Immature natural killer cell (primary cell): ENCODE measurements at regions not wholly inside any gene's neighbourhood (a gene's known extent, or its start where the extent isn't known, plus 50 kb on each side); places are given as distances from the start of the nearest gene placed in this dataset.

Experiments
- DNase-seq, 3 donors: peaks; one replicate each; pipeline ENCODE4 v3.0.0; 2022; ENCODE audit warnings: mixed read lengths in 1 of 3
- H3K27ac Mint-ChIP-seq, 6 donors: one replicate each; pipeline ENCODE4 v1.8.0; 2020; ENCODE audit warnings: mixed read lengths in 6 of 6, mild to moderate bottlenecking in 5 of 6, inconsistent platforms in 4 of 6, moderate library complexity in 3 of 6
- H3K27me3 Mint-ChIP-seq, 3 donors: one replicate each; pipeline ENCODE4 v1.8.0; 2020 to 2021; ENCODE audit warnings: low read depth in 3 of 3, mild to moderate bottlenecking in 3 of 3, mixed read lengths in 3 of 3, moderate library complexity in 3 of 3, inconsistent platforms in 1 of 3
- H3K36me3 Mint-ChIP-seq, 3 donors: one replicate each; pipeline ENCODE4 v1.8.0; 2020; ENCODE audit warnings: mixed read lengths in 3 of 3, inconsistent platforms in 2 of 3, mild to moderate bottlenecking in 2 of 3
- H3K4me1 Mint-ChIP-seq, 2 donors: one replicate each; pipeline ENCODE4 v1.8.0; 2020; ENCODE audit warnings: inconsistent platforms in 2 of 2, mild to moderate bottlenecking in 2 of 2, mixed read lengths in 2 of 2, moderate library complexity in 1 of 2
- H3K4me3 Mint-ChIP-seq, 5 donors: one replicate each; pipeline ENCODE4 v1.8.0; 2020; ENCODE audit warnings: mild to moderate bottlenecking in 5 of 5, mixed read lengths in 5 of 5, inconsistent platforms in 3 of 5, moderate library complexity in 3 of 5
- H3K9me3 Mint-ChIP-seq, 6 donors: one replicate each; pipeline ENCODE4 v1.8.0; 2020; ENCODE audit warnings: mild to moderate bottlenecking in 6 of 6, mixed read lengths in 6 of 6, inconsistent platforms in 4 of 6, moderate library complexity in 3 of 6

- H3K4me3 Mint-ChIP-seq = no peak overlapping the region
- DNase-seq = no peak
- H3K4me1 Mint-ChIP-seq = no peaks in the 10 kb centered on the region
- peaks cover 3 to 17% (median 7%) of the 10 kb centered on the region in 6 donors for H3K9me3 Mint-ChIP-seq
- no peak overlapping the region for H3K27ac Mint-ChIP-seq
- no peaks in the 10 kb centered on the region for H3K36me3 Mint-ChIP-seq
- no peaks in the 10 kb centered on the region for H3K27me3 Mint-ChIP-seq
These were observed 691.2 kb downstream of the TAF11L14 start for GRCh38 chr5:18325431-18325830.

GRCh38 chr5:18329328-18329727 lies 695.1 kb downstream of the TAF11L14 start:
- peaks cover 3 to 33% (median 9%) of the 10 kb centered on the region in 6 donors for H3K9me3 Mint-ChIP-seq
- no peaks in the 10 kb centered on the region for H3K36me3 Mint-ChIP-seq
- no peaks in the 10 kb centered on the region for H3K4me1 Mint-ChIP-seq
- no peak for DNase-seq
- H3K27ac Mint-ChIP-seq = no peak overlapping the region
- H3K27me3 Mint-ChIP-seq = no peaks in the 10 kb centered on the region
- no peak overlapping the region for H3K4me3 Mint-ChIP-seq

- no peak for DNase-seq
- no peaks in the 10 kb centered on the region for H3K4me1 Mint-ChIP-seq
- peaks cover 0 to 33% (median 12%) of the 10 kb centered on the region in 6 donors for H3K9me3 Mint-ChIP-seq
- H3K27me3 Mint-ChIP-seq = no peaks in the 10 kb centered on the region
- H3K27ac Mint-ChIP-seq = no peak overlapping the region
- H3K4me3 Mint-ChIP-seq = no peak overlapping the region
- no peaks in the 10 kb centered on the region for H3K36me3 Mint-ChIP-seq
These were observed 699.6 kb downstream of the TAF11L14 start for GRCh38 chr5:18333841-18334240.

GRCh38 chr5:18334949-18335348 lies 700.7 kb downstream of the TAF11L14 start:
- no peaks in the 10 kb centered on the region for H3K27me3 Mint-ChIP-seq

DNA sequence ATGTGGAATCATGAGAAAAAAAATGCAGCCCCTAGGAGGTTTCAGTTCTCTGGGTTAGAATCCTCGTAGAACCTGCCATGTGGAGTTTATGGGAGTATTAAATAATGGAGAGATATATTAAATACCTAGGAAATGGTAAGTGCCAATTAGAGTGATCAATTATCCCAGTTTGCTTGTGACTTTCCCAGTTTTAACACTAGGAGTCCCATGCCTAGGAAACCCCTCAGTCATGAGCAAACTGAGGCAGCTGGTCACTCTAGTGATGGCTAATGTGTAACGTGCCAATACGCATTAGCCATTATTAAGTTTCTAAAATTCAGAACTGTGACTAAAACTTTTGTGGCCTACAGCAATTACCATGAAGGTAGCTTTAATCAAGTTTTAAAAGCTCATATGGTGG lies 720.6 kb downstream of the TAF11L14 start:
- Mint-ChIP-seq H3K36me3 (no peaks in the 10 kb centered on the region), H3K27me3 (peaks cover 0 to 1% (median 0%) of the 10 kb centered on the region in 3 donors), H3K4me1 (no peaks in the 10 kb centered on the region), H3K9me3 (peaks cover 6 to 38% (median 12%) of the 10 kb centered on the region in 6 donors), H3K4me3 (no peak overlapping the region), H3K27ac (no peak overlapping the region)
- no peak for DNase-seq

More at GRCh38 chr5:18334949-18335348, 700.7 kb downstream of the TAF11L14 start:
- H3K9me3 Mint-ChIP-seq = peaks cover 2 to 33% (median 12%) of the 10 kb centered on the region in 6 donors
- no peaks in the 10 kb centered on the region for H3K4me1 Mint-ChIP-seq
- H3K36me3 Mint-ChIP-seq = no peaks in the 10 kb centered on the region
- H3K4me3 Mint-ChIP-seq = no peak overlapping the region
- H3K27ac Mint-ChIP-seq = no peak overlapping the region
- no peak for DNase-seq

GRCh38 chr5:18357486-18357885 lies 723.2 kb downstream of the TAF11L14 start:
- Mint-ChIP-seq H3K4me3 (no peak overlapping the region), H3K9me3 (peaks cover 5 to 39% (median 14%) of the 10 kb centered on the region in 6 donors), H3K36me3 (peaks cover 0 to 2% (median 0%) of the 10 kb centered on the region in 3 donors), H3K27ac (no peak overlapping the region), H3K27me3 (peaks cover 0 to 1% (median 0%) of the 10 kb centered on the region in 3 donors), H3K4me1 (no peaks in the 10 kb centered on the region)
- no peak for DNase-seq

GRCh38 chr5:18366234-18366633 lies 732.0 kb downstream of the TAF11L14 start:
- no peak for DNase-seq
- Mint-ChIP-seq H3K27ac (no peak overlapping the region), H3K4me1 (no peaks in the 10 kb centered on the region), H3K27me3 (no peaks in the 10 kb centered on the region), H3K9me3 (peaks cover 8 to 44% (median 20%) of the 10 kb centered on the region in 6 donors), H3K36me3 (peaks cover 0 to 3% (median 2%) of the 10 kb centered on the region in 3 donors), H3K4me3 (no peak overlapping the region)

- H3K36me3 Mint-ChIP-seq = no peaks in the 10 kb centered on the region
- H3K4me3 Mint-ChIP-seq = no peak overlapping the region
- H3K27ac Mint-ChIP-seq = no peak overlapping the region
- no peak for DNase-seq
- H3K27me3 Mint-ChIP-seq = no peaks in the 10 kb centered on the region
- peaks cover 7 to 47% (median 15%) of the 10 kb centered on the region in 6 donors for H3K9me3 Mint-ChIP-seq
- no peaks in the 10 kb centered on the region for H3K4me1 Mint-ChIP-seq
These were observed 736.3 kb downstream of the TAF11L14 start for GRCh38 chr5:18370531-18370930.

DNA sequence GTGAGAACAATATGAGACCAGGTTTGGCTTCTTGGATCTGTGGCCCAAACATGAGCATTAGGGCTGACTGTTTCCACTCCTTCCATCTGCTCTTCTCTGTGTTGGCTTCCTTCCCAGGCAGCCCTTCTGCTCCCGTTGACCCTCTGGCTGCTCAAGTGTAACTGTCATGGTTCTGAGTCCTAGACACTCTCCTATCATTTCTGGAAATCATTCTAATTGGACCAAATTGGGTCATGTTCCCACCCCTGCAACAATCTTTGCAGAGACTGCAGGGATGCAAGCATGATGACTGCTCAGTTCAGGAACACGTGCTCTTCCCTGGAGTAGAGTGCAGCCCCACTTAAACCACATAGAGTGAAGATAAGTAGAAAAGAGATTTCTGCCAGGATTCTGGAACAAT lies 741.4 kb downstream of the TAF11L14 start:
- Mint-ChIP-seq H3K27ac (no peak overlapping the region), H3K9me3 (peaks cover 4 to 52% (median 12%) of the 10 kb centered on the region in 6 donors), H3K4me3 (no peak overlapping the region), H3K4me1 (no peaks in the 10 kb centered on the region), H3K27me3 (no peaks in the 10 kb centered on the region), H3K36me3 (no peaks in the 10 kb centered on the region)
- DNase-seq = no peak

GRCh38 chr5:18378066-18378465 lies 743.8 kb downstream of the TAF11L14 start:
- peaks cover 1 to 43% (median 13%) of the 10 kb centered on the region in 6 donors for H3K9me3 Mint-ChIP-seq
- no peak for DNase-seq
- no peaks in the 10 kb centered on the region for H3K4me1 Mint-ChIP-seq
- H3K36me3 Mint-ChIP-seq = no peaks in the 10 kb centered on the region
- H3K27me3 Mint-ChIP-seq = no peaks in the 10 kb centered on the region
- H3K27ac Mint-ChIP-seq = no peak overlapping the region
- H3K4me3 Mint-ChIP-seq = no peak overlapping the region

DNA sequence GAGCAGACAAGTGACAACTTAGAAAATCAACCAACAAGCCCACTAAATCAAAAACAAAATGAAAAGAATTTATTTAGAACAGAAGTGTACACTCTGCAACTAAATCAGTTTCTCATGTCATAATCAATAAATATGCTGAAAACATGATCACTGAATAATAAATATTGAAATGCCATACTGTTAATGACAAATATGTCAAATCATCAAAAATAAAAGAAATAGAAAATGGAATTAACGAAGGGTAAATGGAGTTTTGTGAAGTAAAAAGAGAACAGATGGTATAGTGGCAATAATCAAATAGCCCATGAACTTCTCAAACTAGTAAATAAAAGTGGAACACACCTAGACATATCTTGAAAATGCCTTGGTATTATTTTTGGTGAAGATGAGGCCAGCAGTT lies 744.9 kb downstream of the TAF11L14 start:
- no peak for DNase-seq
- Mint-ChIP-seq H3K36me3 (no peaks in the 10 kb centered on the region), H3K4me3 (no peak overlapping the region), H3K27ac (no peak overlapping the region), H3K27me3 (no peaks in the 10 kb centered on the region), H3K4me1 (no peaks in the 10 kb centered on the region), H3K9me3 (peaks cover 1 to 34% (median 9%) of the 10 kb centered on the region in 6 donors)

GRCh38 chr5:18380729-18381362 lies 746.6 kb downstream of the TAF11L14 start:
- H3K27me3 Mint-ChIP-seq = no peaks in the 10 kb centered on the region
- DNase-seq = no peak
- H3K27ac Mint-ChIP-seq = no peak overlapping the region
- H3K9me3 Mint-ChIP-seq = peaks cover 0 to 22% (median 7%) of the 10 kb centered on the region in 6 donors
- no peaks in the 10 kb centered on the region for H3K4me1 Mint-ChIP-seq
- H3K4me3 Mint-ChIP-seq = no peak overlapping the region
- no peaks in the 10 kb centered on the region for H3K36me3 Mint-ChIP-seq

GRCh38 chr5:18393565-18394442 lies 759.5 kb downstream of the TAF11L14 start:
- DNase-seq = peak in 1 of 3 donors; percentile 4
- Mint-ChIP-seq H3K4me1 (no peaks in the 10 kb centered on the region), H3K4me3 (no peak overlapping the region), H3K36me3 (no peaks in the 10 kb centered on the region), H3K9me3 (peaks cover 3 to 23% (median 7%) of the 10 kb centered on the region in 6 donors), H3K27ac (no peak overlapping the region), H3K27me3 (peaks cover 0 to 4% (median 0%) of the 10 kb centered on the region in 3 donors)

DNA sequence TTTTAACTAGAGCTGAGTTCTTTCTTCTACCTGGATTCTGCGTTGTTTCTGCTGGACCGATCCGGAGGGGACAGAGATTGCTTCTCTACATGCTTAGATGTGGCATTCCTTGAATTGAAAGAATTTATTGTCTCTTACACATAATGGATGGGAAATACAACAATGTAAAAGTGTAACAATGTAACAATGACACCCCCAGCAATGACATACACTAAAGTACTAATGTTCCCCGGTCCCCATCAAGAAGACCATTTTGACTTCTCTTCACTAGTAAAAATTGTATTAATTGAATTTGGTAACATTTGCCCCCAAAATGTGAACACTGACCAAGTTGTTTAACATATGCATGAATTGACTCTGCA lies 760.2 kb downstream of the TAF11L14 start:
- Mint-ChIP-seq H3K4me1 (no peaks in the 10 kb centered on the region), H3K27me3 (peaks cover 0 to 4% (median 0%) of the 10 kb centered on the region in 3 donors), H3K9me3 (peaks cover 4 to 17% (median 7%) of the 10 kb centered on the region in 6 donors), H3K27ac (no peak overlapping the region), H3K4me3 (no peak overlapping the region), H3K36me3 (no peaks in the 10 kb centered on the region)
- DNase-seq = no peak
